Mucosa of rectum (tissue), 2 donors: ENCODE measurements at regions not wholly inside any gene's neighbourhood (a gene's known extent, or its start where the extent isn't known, plus 50 kb on each side); places are given as distances from the start of the nearest gene placed in this dataset.

Source experiments
- H3K27ac ChIP-seq, 2 donors: one replicate each; pipeline ENCODE4 v1.7.0; 2013; ENCODE audit warnings: inconsistent platforms in 2 of 2, low read depth in 2 of 2, low read length in 2 of 2
- H3K27me3 ChIP-seq, 2 donors: one replicate each; pipeline ENCODE4 v1.7.0; 2013; ENCODE audit warnings: low read length in 2 of 2; ENCODE audit not compliant: control insufficient read depth in 2 of 2, insufficient read depth in 2 of 2
- H3K36me3 ChIP-seq, 2 donors: one replicate each; pipeline ENCODE4 v1.7.0; 2013; ENCODE audit warnings: low read length in 2 of 2; ENCODE audit not compliant: control insufficient read depth in 2 of 2, insufficient read depth in 2 of 2
- H3K4me1 ChIP-seq, 2 donors: one replicate each; pipeline ENCODE4 v1.7.0; 2013; ENCODE audit warnings: low read length in 2 of 2, mild to moderate bottlenecking in 1 of 2; ENCODE audit not compliant: control insufficient read depth in 2 of 2, insufficient read depth in 2 of 2
- H3K4me3 ChIP-seq, 2 donors: one replicate each; pipeline ENCODE4 v1.7.0; 2013; ENCODE audit warnings: low read length in 2 of 2
- H3K9ac ChIP-seq, 2 donors: one replicate each; pipeline ENCODE4 v1.7.0; 2013; ENCODE audit warnings: low read length in 2 of 2, low read depth in 1 of 2, mild to moderate bottlenecking in 1 of 2
- H3K9me3 ChIP-seq, 2 donors: one replicate each; pipeline ENCODE4 v1.7.0; 2013; ENCODE audit warnings: low read length in 2 of 2; ENCODE audit not compliant: control insufficient read depth in 2 of 2
- donor health status: healthy.
- donor health status: Normal muscosa, but diverticular disease.

DNA sequence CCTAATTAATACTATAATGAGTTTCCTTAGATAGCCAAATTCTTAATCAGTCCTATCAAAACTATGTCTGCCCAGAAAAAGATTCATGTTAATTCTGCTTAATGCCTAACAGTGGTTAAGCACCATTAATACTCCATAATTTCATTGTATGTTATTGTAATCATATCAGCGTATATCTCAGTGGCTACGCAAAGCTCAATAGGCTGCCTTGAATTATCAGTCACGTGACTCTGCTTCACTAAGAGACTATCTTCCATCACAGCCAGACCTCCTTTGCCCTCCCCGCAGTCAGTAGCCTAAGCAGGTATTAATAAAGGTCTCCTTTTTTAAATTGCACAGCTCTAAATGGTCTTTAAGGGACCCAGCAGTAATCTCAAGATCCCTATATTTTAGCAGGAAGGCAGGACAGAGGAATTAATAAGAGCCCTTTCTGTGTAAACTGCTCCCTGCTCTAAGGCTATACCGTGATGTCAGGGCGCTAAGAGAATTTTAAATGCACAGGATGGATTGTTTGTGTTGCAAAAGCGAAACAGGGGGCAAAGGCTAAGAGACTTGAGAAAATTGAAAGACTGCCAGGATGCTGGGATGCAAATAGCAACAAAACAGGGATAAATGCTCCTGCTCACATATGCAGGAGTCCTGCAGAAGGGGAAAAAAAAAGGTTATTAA lies 215.6 kb upstream of the POU3F3 start:
- H3K4me1 ChIP-seq: no peaks in the 10 kb centered on the region
- no peak overlapping the region for H3K4me3 ChIP-seq
- H3K9ac ChIP-seq: no peak overlapping the region
- H3K27ac ChIP-seq: no peak overlapping the region
- no peaks in the 10 kb centered on the region for H3K36me3 ChIP-seq
- no peaks in the 10 kb centered on the region for H3K27me3 ChIP-seq
- H3K9me3 ChIP-seq: no peaks in the 10 kb centered on the region

DNA sequence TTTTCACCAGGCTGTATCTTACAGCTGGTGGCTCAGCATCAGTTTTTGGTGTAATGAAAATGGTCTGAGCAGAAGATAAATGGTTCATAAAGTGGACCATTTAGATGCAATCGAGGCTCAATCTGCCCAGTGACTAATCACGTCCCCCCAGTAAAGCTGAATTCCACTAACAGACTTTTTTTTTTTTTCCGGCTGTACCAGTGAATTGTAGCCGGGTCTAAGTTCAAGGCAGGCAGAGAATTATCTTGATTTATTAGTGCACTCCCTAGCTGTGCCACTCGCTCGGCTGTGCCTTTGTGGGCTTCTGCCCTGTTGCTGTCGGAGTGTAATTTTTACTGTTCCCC lies 215.1 kb upstream of the POU3F3 start:
- no peaks in the 10 kb centered on the region for H3K36me3 ChIP-seq
- H3K4me1 ChIP-seq: no peaks in the 10 kb centered on the region
- no peaks in the 10 kb centered on the region for H3K9me3 ChIP-seq
- no peak overlapping the region for H3K4me3 ChIP-seq
- no peaks in the 10 kb centered on the region for H3K27me3 ChIP-seq
- no peak overlapping the region for H3K9ac ChIP-seq
- no peak overlapping the region for H3K27ac ChIP-seq

DNA sequence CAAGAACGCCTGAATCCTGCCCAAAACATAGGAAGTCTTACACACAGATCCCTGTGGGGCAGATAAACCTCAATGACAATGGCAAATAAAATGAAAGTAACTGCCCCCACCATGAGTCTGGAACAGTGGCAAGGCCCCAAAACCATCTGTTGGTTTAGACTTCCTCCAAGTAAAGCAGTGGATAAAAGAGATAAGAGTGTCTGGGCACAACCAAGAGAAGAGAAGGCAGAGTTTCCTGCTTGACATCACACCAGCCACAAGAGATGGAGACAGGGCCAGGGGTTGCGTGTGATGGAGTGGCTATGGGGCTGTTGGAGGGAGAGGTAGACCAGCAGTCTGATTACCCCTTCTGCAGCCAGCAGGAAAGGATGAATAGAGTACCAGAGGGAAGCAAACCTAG lies 212.1 kb upstream of the POU3F3 start:
- H3K27me3 ChIP-seq: no peaks in the 10 kb centered on the region
- H3K9me3 ChIP-seq: no peaks in the 10 kb centered on the region
- H3K36me3 ChIP-seq: no peaks in the 10 kb centered on the region
- no peak overlapping the region for H3K9ac ChIP-seq
- no peak overlapping the region for H3K4me3 ChIP-seq
- H3K4me1 ChIP-seq: no peaks in the 10 kb centered on the region
- H3K27ac ChIP-seq: no peak overlapping the region

DNA sequence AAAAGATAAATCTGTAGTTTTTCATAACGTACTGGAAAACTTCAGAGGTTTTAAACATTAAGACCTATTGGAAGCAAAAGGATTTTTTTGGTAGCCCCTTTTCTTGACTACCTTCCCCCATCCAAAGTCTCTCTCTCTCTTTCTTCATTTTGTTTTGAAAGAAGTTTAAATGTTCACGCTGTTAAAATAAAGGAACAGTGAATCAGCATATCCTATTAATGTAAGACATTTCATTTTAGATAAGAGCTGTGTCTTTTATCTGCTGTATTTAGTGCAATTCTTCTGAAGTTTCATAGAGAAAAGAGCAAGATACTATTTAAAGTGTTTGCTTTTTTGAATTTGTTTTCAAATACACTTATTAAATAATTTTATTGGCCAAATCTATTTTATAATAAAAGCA lies 205.5 kb upstream of the POU3F3 start:
- Histone ChIP-seq H3K4me1 (no peaks in the 10 kb centered on the region), H3K27me3 (no peaks in the 10 kb centered on the region), H3K27ac (no peak overlapping the region), H3K9ac (no peak overlapping the region), H3K9me3 (no peaks in the 10 kb centered on the region), H3K36me3 (no peaks in the 10 kb centered on the region), H3K4me3 (no peak overlapping the region)

DNA sequence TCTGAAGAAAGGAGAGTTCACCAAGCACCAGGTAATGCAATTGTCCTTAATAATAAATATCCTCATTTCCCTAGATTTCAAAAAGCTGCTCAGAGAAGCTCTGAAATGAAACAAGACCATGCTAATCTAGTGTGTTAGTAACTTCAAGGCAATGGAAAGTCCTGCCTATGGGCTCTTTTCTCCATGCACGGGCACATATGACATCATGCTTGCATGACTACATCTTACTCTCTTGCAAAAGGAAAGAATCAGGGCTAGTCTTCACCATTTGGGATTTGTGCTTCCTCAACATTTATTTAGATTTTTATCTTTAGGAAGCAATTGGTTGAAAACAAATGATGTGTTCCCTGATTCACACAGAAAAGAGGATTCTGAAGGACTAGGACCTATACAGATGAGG lies 204.0 kb upstream of the POU3F3 start:
- no peaks in the 10 kb centered on the region for H3K4me1 ChIP-seq
- H3K27ac ChIP-seq: no peak overlapping the region
- H3K36me3 ChIP-seq: no peaks in the 10 kb centered on the region
- no peaks in the 10 kb centered on the region for H3K9me3 ChIP-seq
- no peak overlapping the region for H3K4me3 ChIP-seq
- no peak overlapping the region for H3K9ac ChIP-seq
- no peaks in the 10 kb centered on the region for H3K27me3 ChIP-seq

DNA sequence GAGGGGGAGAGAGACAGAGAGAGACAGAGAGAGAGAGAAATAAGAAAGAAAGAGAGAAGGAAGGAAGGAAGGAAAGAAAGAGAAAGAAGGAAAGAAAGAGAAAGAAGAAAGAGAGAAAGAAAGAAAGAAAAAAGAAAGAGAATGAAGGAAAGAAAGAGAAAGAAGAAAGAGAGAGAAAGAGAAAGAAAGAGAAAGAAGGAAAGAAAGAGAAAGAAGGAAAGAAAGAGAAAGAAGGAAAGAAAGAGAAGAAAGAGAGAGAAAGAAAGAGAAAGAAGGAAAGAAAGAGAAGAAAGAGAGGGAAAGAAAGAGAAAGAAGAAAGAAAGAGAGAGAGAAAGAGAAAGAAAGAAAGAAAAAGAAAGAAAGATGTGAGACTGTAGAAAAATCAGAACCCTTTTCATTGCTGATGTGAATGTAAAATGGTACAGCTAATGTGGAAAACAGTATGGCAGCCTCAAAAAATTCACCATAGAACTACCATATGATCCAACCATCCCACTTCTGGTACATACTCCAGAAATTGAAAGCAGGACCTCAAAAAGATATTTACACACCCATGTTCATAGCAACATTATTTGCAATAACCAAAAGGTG lies 203.4 kb upstream of the POU3F3 start:
- no peak overlapping the region for H3K4me3 ChIP-seq
- no peaks in the 10 kb centered on the region for H3K36me3 ChIP-seq
- H3K4me1 ChIP-seq: no peaks in the 10 kb centered on the region
- no peaks in the 10 kb centered on the region for H3K27me3 ChIP-seq
- H3K9me3 ChIP-seq: no peaks in the 10 kb centered on the region
- no peak overlapping the region for H3K27ac ChIP-seq
- no peak overlapping the region for H3K9ac ChIP-seq

DNA sequence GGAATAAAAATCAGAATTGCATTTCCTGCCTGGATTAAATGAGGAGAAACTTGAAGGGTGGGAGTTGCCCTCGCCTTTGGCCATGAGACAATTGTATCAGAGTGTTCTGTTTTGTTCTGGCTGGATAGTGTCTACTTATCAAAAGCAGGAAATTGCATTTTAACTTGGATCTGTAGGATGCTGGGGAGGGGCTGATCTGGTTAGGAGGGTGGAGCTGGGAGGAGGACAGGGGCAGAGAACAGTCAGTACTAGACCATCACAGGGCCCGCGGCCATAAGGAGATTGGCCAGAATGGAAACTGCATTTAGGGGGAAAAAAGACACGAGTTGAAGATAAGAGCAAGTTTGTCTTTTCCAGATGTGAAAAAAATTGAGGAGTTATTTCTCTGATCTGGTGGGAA lies 199.1 kb upstream of the POU3F3 start:
- Histone ChIP-seq H3K36me3 (no peaks in the 10 kb centered on the region), H3K27ac (no peak overlapping the region), H3K9me3 (no peaks in the 10 kb centered on the region), H3K9ac (no peak overlapping the region), H3K4me3 (no peak overlapping the region), H3K4me1 (no peaks in the 10 kb centered on the region), H3K27me3 (no peaks in the 10 kb centered on the region)

DNA sequence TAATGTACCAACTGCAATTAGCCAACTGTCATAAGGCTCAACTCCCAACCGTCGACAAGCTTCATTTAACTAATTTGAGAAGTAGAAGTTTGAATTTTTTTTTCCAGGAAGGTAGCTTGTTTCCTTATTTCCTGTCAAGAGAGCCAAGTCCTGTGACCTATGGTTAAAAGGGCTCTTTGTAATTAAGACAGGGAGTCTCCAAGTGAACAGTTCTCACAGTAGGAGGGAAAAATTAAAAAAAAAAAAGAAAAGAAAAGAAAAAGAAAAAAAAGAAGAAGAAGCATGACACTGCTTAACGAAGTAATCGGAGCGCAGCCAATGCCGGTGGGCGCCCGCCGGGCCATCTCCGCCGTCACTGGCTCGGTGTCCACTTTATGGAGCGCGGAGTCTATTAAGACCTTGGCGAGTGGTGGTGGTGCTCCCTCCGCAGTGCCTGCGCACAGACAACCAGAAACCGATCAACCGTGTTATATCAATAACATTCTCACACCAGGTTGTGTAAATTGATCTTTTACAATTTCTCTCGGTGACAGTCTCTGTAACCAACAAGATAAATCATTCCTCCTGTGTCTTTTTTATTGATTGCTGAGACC lies 197.2 kb upstream of the POU3F3 start:
- H3K27me3 ChIP-seq: no peaks in the 10 kb centered on the region
- no peak overlapping the region for H3K9ac ChIP-seq
- no peaks in the 10 kb centered on the region for H3K4me1 ChIP-seq
- H3K27ac ChIP-seq: no peak overlapping the region
- H3K4me3 ChIP-seq: no peak overlapping the region
- no peaks in the 10 kb centered on the region for H3K9me3 ChIP-seq
- H3K36me3 ChIP-seq: no peaks in the 10 kb centered on the region

DNA sequence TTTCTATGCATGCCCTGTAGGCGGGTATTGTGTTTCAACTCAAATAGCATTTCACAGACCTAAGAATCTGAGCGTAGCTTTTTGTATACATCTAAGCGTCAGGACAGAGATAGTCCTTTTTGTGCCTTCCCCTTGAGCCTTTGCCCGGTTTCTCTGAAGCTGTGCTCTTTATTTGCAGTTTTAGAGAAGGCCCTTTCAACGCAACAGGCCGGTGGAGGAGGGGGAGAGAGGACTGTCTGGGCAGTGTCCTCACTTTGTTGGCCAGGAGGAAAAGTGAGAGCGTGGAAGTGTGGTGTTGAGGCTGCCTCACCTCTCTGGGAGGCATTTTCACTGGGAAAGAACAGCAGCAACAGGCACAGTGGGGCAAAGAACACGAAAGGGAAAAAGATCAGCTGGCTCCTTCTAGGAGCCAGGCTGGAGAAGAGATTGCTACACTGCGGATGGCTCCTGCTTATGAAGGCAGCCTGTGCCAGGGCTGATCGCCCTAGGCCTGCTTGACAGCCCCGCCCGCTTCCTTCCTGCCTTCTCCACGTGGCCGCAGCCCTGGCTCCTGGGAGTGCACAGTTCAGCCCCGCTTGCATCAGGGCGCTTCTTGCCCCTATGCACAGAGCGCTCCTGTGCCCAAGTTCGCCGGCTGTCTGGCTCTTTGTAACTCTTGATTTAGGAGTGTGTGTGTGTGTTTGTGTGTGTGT lies 195.6 kb upstream of the POU3F3 start:
- Histone ChIP-seq H3K4me1 (no peaks in the 10 kb centered on the region), H3K9me3 (no peaks in the 10 kb centered on the region), H3K27ac (no peak overlapping the region), H3K4me3 (no peak overlapping the region), H3K27me3 (no peaks in the 10 kb centered on the region), H3K36me3 (no peaks in the 10 kb centered on the region), H3K9ac (no peak overlapping the region)

DNA sequence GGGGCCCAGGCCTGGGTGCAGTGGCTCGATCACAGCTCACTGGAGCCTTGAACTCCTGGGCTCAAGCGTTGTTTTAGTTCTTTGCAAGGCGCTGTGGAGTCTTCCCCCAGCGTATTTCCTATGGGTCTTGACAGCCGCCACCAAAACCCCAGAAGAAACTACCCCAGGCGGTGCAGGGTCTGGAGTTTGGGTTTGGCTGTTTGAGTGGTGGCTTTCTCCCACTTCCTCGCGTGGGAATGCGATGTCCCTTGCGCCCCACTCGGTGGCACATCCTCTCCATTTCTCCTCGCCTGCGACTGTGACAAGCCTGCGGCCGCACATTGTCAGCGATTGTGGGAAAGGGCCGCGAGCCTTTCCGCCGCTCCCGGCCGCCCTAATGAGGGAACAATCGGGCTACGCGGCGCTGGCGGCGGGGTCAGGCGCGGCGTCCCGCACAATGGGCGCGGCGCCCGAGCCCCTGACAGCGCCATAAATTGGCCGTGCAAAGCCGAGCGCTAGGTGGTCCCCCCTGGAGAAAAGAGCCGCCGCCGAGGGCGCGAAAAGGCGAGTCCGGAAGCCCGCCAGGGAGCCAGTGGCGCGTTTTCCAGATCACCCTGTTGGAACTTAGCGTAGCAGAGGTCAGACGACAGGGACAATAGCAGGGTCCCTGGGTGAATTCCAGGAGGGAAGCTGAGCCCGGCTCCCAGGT lies 194.9 kb upstream of the POU3F3 start:
- Histone ChIP-seq H3K4me3 (no peak overlapping the region), H3K9me3 (no peaks in the 10 kb centered on the region), H3K36me3 (no peaks in the 10 kb centered on the region), H3K9ac (no peak overlapping the region), H3K4me1 (no peaks in the 10 kb centered on the region), H3K27me3 (no peaks in the 10 kb centered on the region), H3K27ac (no peak overlapping the region)
